ENCODE measurements at regions not wholly inside any gene's neighbourhood (a gene's known extent, or its start where the extent isn't known, plus 50 kb on each side); places are given as distances from the start of the nearest gene placed in this dataset.
"Not testable (repeated sequence)": the region's sequence is repeated elsewhere in the genome, so short reads cannot be mapped to it uniquely, and the experiment has no call there.

DNA sequence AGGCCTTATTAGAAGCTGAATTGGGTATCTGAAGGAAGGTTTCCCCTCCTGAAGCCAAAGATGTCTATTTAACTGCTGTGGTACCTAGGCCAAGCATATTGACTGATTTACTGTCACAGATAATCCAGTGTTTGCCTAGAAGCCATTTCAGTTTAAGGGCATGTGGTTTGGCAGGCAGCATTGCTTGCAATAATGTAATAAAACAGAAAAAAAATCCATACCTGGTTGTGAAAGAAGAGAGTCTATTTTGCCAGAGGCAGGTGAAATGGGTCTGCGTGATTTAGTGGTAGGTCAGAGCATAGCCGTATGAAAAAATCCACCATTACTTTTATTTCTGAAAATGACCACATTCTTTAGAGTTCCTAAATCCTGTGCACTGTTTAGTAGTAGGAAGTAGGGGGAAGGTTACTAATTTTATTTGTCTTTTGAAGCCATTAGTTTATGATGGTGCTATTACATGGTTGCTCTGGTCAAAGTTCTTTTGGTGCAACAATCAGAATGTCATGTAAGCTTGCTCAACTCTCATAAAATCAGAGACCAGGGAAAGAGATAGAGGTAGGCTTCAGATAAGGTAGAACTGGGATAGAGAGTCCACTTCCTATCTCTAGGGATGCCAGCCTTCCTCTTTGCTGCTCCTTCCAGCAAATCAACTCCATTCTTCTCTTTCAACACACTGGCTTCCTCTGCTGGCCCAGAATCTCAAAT lies 343.4 kb downstream of the GPD2 start:
- Histone ChIP-seq H3K9ac (no peak overlapping the region), H3K4me3 (IDR thresholded peaks at IDR 0.05; ENCODE audit: insufficient read depth, low read depth, low read length) (no peak overlapping the region), H2AFZ (ENCODE audit: low read depth) (no peak overlapping the region), H4K20me1 (ENCODE audit: insufficient read depth) (no peaks in the 10 kb centered on the region), H3K36me3 (ENCODE audit: insufficient read depth) (no peaks in the 10 kb centered on the region), H3K79me2 (ENCODE audit: insufficient read depth, low read depth) (no peaks in the 10 kb centered on the region), H3K4me1 (ENCODE audit: low read depth, poor library complexity, severe bottlenecking) (no peaks in the 10 kb centered on the region), H3K27ac (no peak overlapping the region), H3K4me2 (no peak overlapping the region), H3K27me3 (ENCODE audit: insufficient read depth, low read depth) (no peaks in the 10 kb centered on the region)
- TF ChIP-seq, protein P1, sequence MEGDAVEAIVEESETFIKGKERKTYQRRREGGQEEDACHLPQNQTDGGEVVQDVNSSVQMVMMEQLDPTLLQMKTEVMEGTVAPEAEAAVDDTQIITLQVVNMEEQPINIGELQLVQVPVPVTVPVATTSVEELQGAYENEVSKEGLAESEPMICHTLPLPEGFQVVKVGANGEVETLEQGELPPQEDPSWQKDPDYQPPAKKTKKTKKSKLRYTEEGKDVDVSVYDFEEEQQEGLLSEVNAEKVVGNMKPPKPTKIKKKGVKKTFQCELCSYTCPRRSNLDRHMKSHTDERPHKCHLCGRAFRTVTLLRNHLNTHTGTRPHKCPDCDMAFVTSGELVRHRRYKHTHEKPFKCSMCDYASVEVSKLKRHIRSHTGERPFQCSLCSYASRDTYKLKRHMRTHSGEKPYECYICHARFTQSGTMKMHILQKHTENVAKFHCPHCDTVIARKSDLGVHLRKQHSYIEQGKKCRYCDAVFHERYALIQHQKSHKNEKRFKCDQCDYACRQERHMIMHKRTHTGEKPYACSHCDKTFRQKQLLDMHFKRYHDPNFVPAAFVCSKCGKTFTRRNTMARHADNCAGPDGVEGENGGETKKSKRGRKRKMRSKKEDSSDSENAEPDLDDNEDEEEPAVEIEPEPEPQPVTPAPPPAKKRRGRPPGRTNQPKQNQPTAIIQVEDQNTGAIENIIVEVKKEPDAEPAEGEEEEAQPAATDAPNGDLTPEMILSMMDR (conservative IDR thresholded peaks at IDR 0.05; ENCODE audit: low read depth, low read length) = no peak

DNA sequence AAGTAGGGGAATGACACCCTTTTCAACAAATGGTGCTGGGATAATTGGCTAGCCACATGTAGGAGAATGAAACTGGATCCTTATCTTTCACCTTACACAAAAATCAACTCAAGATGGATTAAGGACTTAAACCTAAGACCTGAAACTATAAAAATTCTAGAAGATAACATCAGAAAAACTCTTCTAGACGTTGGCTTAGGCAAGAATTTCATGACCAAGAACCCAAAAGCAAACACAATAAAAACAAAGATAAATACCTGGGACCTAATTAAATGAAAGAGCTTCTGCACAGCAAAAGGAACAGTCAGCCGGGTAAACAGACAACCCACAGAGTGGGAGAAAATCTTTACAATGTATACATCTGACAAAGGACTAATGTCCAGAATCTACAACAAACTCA lies 345.5 kb downstream of the GPD2 start:
- not testable (repeated sequence) for H3K9ac ChIP-seq; H4K20me1 ChIP-seq (ENCODE audit: insufficient read depth); H3K36me3 ChIP-seq (ENCODE audit: insufficient read depth); H3K27me3 ChIP-seq (ENCODE audit: insufficient read depth, low read depth); H3K4me2 ChIP-seq; H3K27ac ChIP-seq; H3K4me3 ChIP-seq (IDR thresholded peaks at IDR 0.05; ENCODE audit: insufficient read depth, low read depth, low read length); H2AFZ ChIP-seq (ENCODE audit: low read depth); H3K4me1 ChIP-seq (ENCODE audit: low read depth, poor library complexity, severe bottlenecking); H3K79me2 ChIP-seq (ENCODE audit: insufficient read depth, low read depth)

DNA sequence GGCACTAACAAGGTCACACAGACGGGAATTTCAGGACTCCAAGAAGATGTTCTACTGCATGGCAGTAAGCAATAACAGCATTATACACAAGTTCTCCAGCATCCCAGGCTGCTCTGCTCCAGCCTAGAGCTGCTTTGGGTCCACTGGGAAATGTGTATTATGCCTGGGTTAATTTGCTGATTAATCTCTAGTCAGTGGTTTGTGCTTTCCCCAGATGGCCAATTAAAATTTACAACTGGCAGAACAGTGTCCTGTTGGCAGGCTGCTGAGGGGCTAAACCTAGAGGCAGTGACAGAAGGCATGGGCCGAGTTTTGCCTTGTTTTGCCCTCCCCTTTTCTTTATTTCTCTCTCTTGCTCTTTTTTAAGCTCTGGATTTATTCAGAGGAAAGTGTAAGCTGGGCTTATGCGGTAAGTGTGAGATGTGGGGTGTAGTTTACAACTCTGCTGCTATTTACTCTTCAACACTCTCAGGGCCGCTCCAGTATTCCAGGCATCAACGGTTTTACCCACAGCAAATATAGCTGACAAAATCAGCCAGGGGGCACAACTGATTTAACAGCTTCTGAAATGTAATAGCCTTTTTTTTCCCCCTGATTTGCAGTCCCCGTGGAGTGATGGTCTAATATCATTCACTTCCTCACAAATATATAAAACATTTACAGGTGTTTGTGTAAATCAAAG lies 348.0 kb downstream of the GPD2 start:
- no peaks in the 10 kb centered on the region for H3K36me3 ChIP-seq (ENCODE audit: insufficient read depth)
- TF ChIP-seq, protein P1 (conservative IDR thresholded peaks at IDR 0.05; ENCODE audit: low read depth, low read length) = no peak
- H3K27ac ChIP-seq = no peak overlapping the region
- no peak overlapping the region for H3K9ac ChIP-seq
- no peak overlapping the region for H3K4me3 ChIP-seq (IDR thresholded peaks at IDR 0.05; ENCODE audit: insufficient read depth, low read depth, low read length)
- H3K79me2 ChIP-seq (ENCODE audit: insufficient read depth, low read depth) = no peaks in the 10 kb centered on the region
- H3K27me3 ChIP-seq (ENCODE audit: insufficient read depth, low read depth) = no peaks in the 10 kb centered on the region
- H2AFZ ChIP-seq (ENCODE audit: low read depth) = no peak overlapping the region
- H3K4me1 ChIP-seq (ENCODE audit: low read depth, poor library complexity, severe bottlenecking) = no peaks in the 10 kb centered on the region
- H4K20me1 ChIP-seq (ENCODE audit: insufficient read depth) = no peaks in the 10 kb centered on the region
- H3K4me2 ChIP-seq = no peak overlapping the region

DNA sequence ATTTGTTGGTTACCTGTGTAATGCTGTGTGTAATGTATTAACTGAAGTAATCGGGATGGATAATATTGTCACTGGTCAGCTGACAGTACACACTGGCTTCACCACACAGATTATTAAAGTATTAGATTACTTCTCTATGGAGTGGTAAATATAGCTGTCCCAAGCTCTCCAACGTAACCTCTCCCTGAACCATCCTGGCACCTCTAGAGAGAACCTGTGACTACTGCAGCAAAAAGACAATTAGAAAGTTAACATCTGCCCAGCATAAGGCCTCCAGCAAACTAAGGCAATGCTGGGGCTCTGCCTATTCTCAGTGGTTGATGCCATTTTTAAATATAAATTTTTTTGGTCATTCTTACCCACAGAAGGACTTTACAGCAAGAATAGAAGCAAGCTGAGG lies 351.3 kb downstream of the GPD2 start:
- Histone ChIP-seq H4K20me1 (ENCODE audit: insufficient read depth) (no peaks in the 10 kb centered on the region), H3K27me3 (ENCODE audit: insufficient read depth, low read depth) (no peaks in the 10 kb centered on the region), H3K36me3 (ENCODE audit: insufficient read depth) (no peaks in the 10 kb centered on the region), H3K79me2 (ENCODE audit: insufficient read depth, low read depth) (no peaks in the 10 kb centered on the region), H3K4me3 (IDR thresholded peaks at IDR 0.05; ENCODE audit: insufficient read depth, low read depth, low read length) (no peak overlapping the region), H2AFZ (ENCODE audit: low read depth) (no peak overlapping the region), H3K9ac (no peak overlapping the region), H3K4me2 (no peak overlapping the region), H3K4me1 (ENCODE audit: low read depth, poor library complexity, severe bottlenecking) (no peaks in the 10 kb centered on the region), H3K27ac (no peak overlapping the region)
- TF ChIP-seq, protein P1 (conservative IDR thresholded peaks at IDR 0.05; ENCODE audit: low read depth, low read length) = no peak

Data from KMS-11 (cell line).